AG08395 (cell line): ENCODE measurements at regions not wholly inside any gene's neighbourhood (a gene's known extent, or its start where the extent isn't known, plus 50 kb on each side); places are given as distances from the start of the nearest gene placed in this dataset.

ENCODE experiments used
- DNase-seq: peaks from one replicate; pipeline ENCODE4 v3.0.0; 2012; ENCODE audit warnings: mixed read lengths, low spot score

GRCh38 chr1:216881695-216882094 is 158.5 kb upstream of the ESRRG start:
- no peak for DNase-seq

GRCh38 chr1:216866714-216867113 is 143.5 kb upstream of the ESRRG start:
- DNase-seq, result no peak

- no peak for DNase-seq
Observed at GRCh38 chr1:216855810-216856209, 132.6 kb upstream of the ESRRG start.

GRCh38 chr1:216854836-216855484 is 131.7 kb upstream of the ESRRG start:
- DNase-seq, result no peak

GRCh38 chr1:216851073-216851472 is 127.8 kb upstream of the ESRRG start:
- DNase-seq, result no peak

- no peak for DNase-seq
Observed at GRCh38 chr1:216849146-216849545, 125.9 kb upstream of the ESRRG start.

GRCh38 chr1:216847397-216848036 is 124.3 kb upstream of the ESRRG start:
- DNase-seq, result no peak

- DNase-seq, result no peak
Observed at GRCh38 chr1:216846339-216846738, 123.1 kb upstream of the ESRRG start.

GRCh38 chr1:216843409-216843808 is 120.2 kb upstream of the ESRRG start:
- DNase-seq, result no peak

GRCh38 chr1:216841165-216841564 is 117.9 kb upstream of the ESRRG start:
- DNase-seq, result no peak

- DNase-seq, result no peak
Observed at GRCh38 chr1:216836316-216836715, 113.1 kb upstream of the ESRRG start.

- DNase-seq, result no peak
Observed at GRCh38 chr1:216833509-216833908, 110.3 kb upstream of the ESRRG start.

- DNase-seq, result no peak
Observed at GRCh38 chr1:216832192-216832591, 109.0 kb upstream of the ESRRG start.

- no peak for DNase-seq
Observed at GRCh38 chr1:216830424-216831210, 107.4 kb upstream of the ESRRG start.

GRCh38 chr1:216827251-216827650 is 104.0 kb upstream of the ESRRG start:
- DNase-seq, result no peak

- DNase-seq, result no peak
Observed at GRCh38 chr1:216826646-216827045, 103.4 kb upstream of the ESRRG start.

GRCh38 chr1:216826214-216826613 is 103.0 kb upstream of the ESRRG start:
- DNase-seq, result no peak

- no peak for DNase-seq
Observed at GRCh38 chr1:216825557-216825956, 102.3 kb upstream of the ESRRG start.

GRCh38 chr1:216824511-216824910 is 101.3 kb upstream of the ESRRG start:
- DNase-seq, result no peak

GRCh38 chr1:216823731-216824130 is 100.5 kb upstream of the ESRRG start:
- DNase-seq, result no peak

- DNase-seq, result no peak
Observed at GRCh38 chr1:216822480-216822879, 99.3 kb upstream of the ESRRG start.

GRCh38 chr1:216820345-216820744 is 97.1 kb upstream of the ESRRG start:
- no peak for DNase-seq

- DNase-seq, result no peak
Observed at GRCh38 chr1:216818284-216818683, 95.1 kb upstream of the ESRRG start.
